ENCODE measurements at regions not wholly inside any gene's neighbourhood (a gene's known extent, or its start where the extent isn't known, plus 50 kb on each side); places are given as distances from the start of the nearest gene placed in this dataset.

- ChIA-PET POLR2A (no interaction called here), CTCF (no interaction called here)
- Histone ChIP-seq H3K9ac (replicated peaks; ENCODE audit: extremely low read depth, insufficient read depth, low read length) (no peak overlapping the region), H3K27me3 (ENCODE audit: control insufficient read depth in 2 of 2, insufficient read depth in 2 of 2, low read length in 2 of 2) (no peaks in the 10 kb centered on the region), H3K36me3 (ENCODE audit: control insufficient read depth in 2 of 2, extremely low read depth in 1 of 2, insufficient read depth in 2 of 2, low read length in 2 of 2) (no peaks in the 10 kb centered on the region), H3K4me3 (replicated peaks in 1 of 3; ENCODE audit: insufficient read depth in 1 of 3, low read depth in 1 of 3, low read length in 3 of 3) (no peak overlapping the region), H3K4me2 (ENCODE audit: insufficient read depth, low read length) (no peak overlapping the region), H2AFZ (ENCODE audit: low read depth, low read length) (no peak overlapping the region), H3K27ac (ENCODE audit: insufficient read depth, low read depth, low read length) (no peak overlapping the region), H3K4me1 (ENCODE audit: control insufficient read depth, extremely low read depth, insufficient read depth, low read length) (no peaks in the 10 kb centered on the region), H3K9me1 (replicated peaks; ENCODE audit: control insufficient read depth, extremely low read depth, insufficient read depth, low read length) (no peaks in the 10 kb centered on the region), H3K79me2 (ENCODE audit: control insufficient read depth, insufficient read depth, low read length) (no peaks in the 10 kb centered on the region), H4K20me1 (replicated peaks; ENCODE audit: control insufficient read depth, extremely low read depth, insufficient read depth, low read length) (no peaks in the 10 kb centered on the region), H3K9me3 (replicated peaks; ENCODE audit: control insufficient read depth, insufficient read depth, low read length) (no peaks in the 10 kb centered on the region)
- intact Hi-C loops (cut with micrococcal nuclease) (no loop called here), dilution Hi-C loops (cut with MboI; ENCODE audit: extremely low pct_ligation_motif_present, low sequenced_read_pairs) (no loop called here)
- TF ChIP-seq, protein P1, sequence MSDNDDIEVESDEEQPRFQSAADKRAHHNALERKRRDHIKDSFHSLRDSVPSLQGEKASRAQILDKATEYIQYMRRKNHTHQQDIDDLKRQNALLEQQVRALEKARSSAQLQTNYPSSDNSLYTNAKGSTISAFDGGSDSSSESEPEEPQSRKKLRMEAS (IDR thresholded peaks at IDR 0.05; ENCODE audit: insufficient read depth, insufficient read length) = no peak
- no peak for TF ChIP-seq EZH2 (IDR thresholded peaks at IDR 0.05; ENCODE audit: borderline replicate concordance, low read depth, low read length, severe bottlenecking)
- BruUV-seq (replicated peaks) = no TSS peak
- DNase-seq (ENCODE audit: low read depth, low spot score) (no peak), FAIRE-seq (no peak)
Measured at GRCh38 chr10:111916011-111916410, 267.6 kb downstream of the GPAM start.

- Histone ChIP-seq H4K20me1 (replicated peaks; ENCODE audit: control insufficient read depth, extremely low read depth, insufficient read depth, low read length) (no peaks in the 10 kb centered on the region), H3K9me1 (replicated peaks; ENCODE audit: control insufficient read depth, extremely low read depth, insufficient read depth, low read length) (no peaks in the 10 kb centered on the region), H3K4me1 (ENCODE audit: control insufficient read depth, extremely low read depth, insufficient read depth, low read length) (no peaks in the 10 kb centered on the region), H2AFZ (ENCODE audit: low read depth, low read length) (no peak overlapping the region), H3K79me2 (ENCODE audit: control insufficient read depth, insufficient read depth, low read length) (no peaks in the 10 kb centered on the region), H3K4me3 (replicated peaks in 1 of 3; ENCODE audit: insufficient read depth in 1 of 3, low read depth in 1 of 3, low read length in 3 of 3) (no peak overlapping the region), H3K27me3 (ENCODE audit: control insufficient read depth in 2 of 2, insufficient read depth in 2 of 2, low read length in 2 of 2) (no peaks in the 10 kb centered on the region), H3K4me2 (ENCODE audit: insufficient read depth, low read length) (no peak overlapping the region), H3K36me3 (ENCODE audit: control insufficient read depth in 2 of 2, extremely low read depth in 1 of 2, insufficient read depth in 2 of 2, low read length in 2 of 2) (no peaks in the 10 kb centered on the region), H3K9ac (replicated peaks; ENCODE audit: extremely low read depth, insufficient read depth, low read length) (no peak overlapping the region), H3K9me3 (replicated peaks; ENCODE audit: control insufficient read depth, insufficient read depth, low read length) (no peaks in the 10 kb centered on the region), H3K27ac (ENCODE audit: insufficient read depth, low read depth, low read length) (no peak overlapping the region)
- BruUV-seq (replicated peaks) = no TSS peak
- dilution Hi-C loops (cut with MboI; ENCODE audit: extremely low pct_ligation_motif_present, low sequenced_read_pairs) = no loop called here
- no peak for TF ChIP-seq JUN (IDR thresholded peaks at IDR 0.05; ENCODE audit: borderline replicate concordance, insufficient read depth, insufficient read length, low read depth)
- no peak for TF ChIP-seq FOS (IDR thresholded peaks at IDR 0.05; ENCODE audit: borderline replicate concordance, insufficient read depth, low read length)
- TF ChIP-seq, protein P2, sequence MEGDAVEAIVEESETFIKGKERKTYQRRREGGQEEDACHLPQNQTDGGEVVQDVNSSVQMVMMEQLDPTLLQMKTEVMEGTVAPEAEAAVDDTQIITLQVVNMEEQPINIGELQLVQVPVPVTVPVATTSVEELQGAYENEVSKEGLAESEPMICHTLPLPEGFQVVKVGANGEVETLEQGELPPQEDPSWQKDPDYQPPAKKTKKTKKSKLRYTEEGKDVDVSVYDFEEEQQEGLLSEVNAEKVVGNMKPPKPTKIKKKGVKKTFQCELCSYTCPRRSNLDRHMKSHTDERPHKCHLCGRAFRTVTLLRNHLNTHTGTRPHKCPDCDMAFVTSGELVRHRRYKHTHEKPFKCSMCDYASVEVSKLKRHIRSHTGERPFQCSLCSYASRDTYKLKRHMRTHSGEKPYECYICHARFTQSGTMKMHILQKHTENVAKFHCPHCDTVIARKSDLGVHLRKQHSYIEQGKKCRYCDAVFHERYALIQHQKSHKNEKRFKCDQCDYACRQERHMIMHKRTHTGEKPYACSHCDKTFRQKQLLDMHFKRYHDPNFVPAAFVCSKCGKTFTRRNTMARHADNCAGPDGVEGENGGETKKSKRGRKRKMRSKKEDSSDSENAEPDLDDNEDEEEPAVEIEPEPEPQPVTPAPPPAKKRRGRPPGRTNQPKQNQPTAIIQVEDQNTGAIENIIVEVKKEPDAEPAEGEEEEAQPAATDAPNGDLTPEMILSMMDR (IDR thresholded peaks at IDR 0.05; ENCODE audit: extremely low read depth in 1 of 2, insufficient read depth in 1 of 2, low read depth in 1 of 2, low read length in 2 of 2) = no peak
- no peak for TF ChIP-seq POLR2AphosphoS5 (IDR thresholded peaks at IDR 0.05; ENCODE audit: insufficient read depth, low read depth, low read length)
- no peak for TF ChIP-seq EZH2 (IDR thresholded peaks at IDR 0.05; ENCODE audit: borderline replicate concordance, low read depth, low read length, severe bottlenecking)
- no peak for TF ChIP-seq POLR2A (IDR thresholded peaks at IDR 0.05; ENCODE audit: low read depth, low read length)
- TF ChIP-seq, protein P1 (IDR thresholded peaks at IDR 0.05; ENCODE audit: insufficient read depth, insufficient read length) = no peak
- no peak for TF ChIP-seq GATA2 (IDR thresholded peaks at IDR 0.05; ENCODE audit: insufficient read depth, insufficient read length, low read depth, low read length)
- no peak for TF ChIP-seq MYC (IDR thresholded peaks at IDR 0.05; ENCODE audit: low read depth, low read length)
- DNase-seq (ENCODE audit: low read depth, low spot score) (no peak), FAIRE-seq (no peak)
- ChIA-PET CTCF (no interaction called here), POLR2A (no interaction called here)
- intact Hi-C loops (cut with micrococcal nuclease) = no loop called here
Measured at GRCh38 chr10:111921821-111922220, 261.7 kb downstream of the GPAM start.

Measured in endothelial cell of umbilical vein (primary cell).